T-helper 1 cell treated with Interleukin-12 subunit alpha and Interleukin-12 subunit beta and Interleukin-4 antibody, amounts not matched to agents 30 μg/mL and 1 μg/mL, for 36 hours (primary cell): ENCODE measurements at regions not wholly inside any gene's neighbourhood (a gene's known extent, or its start where the extent isn't known, plus 50 kb on each side); places are given as distances from the start of the nearest gene placed in this dataset.

Experiments used
- H3K27ac Mint-ChIP-seq: one replicate; pipeline ENCODE4 v1.8.0; 2021; ENCODE audit warnings: mild to moderate bottlenecking, mixed read lengths
- H3K27me3 Mint-ChIP-seq: one replicate; pipeline ENCODE4 v1.8.0; 2021; ENCODE audit warnings: low read depth, mixed read lengths
- H3K36me3 Mint-ChIP-seq: one replicate; pipeline ENCODE4 v1.8.0; 2021; ENCODE audit warnings: low read depth, mixed read lengths
- H3K4me1 Mint-ChIP-seq: one replicate; pipeline ENCODE4 v1.8.0; 2021; ENCODE audit warnings: low read depth, mixed read lengths
- H3K4me3 Mint-ChIP-seq: one replicate; pipeline ENCODE4 v1.8.0; 2021; ENCODE audit warnings: mild to moderate bottlenecking, moderate library complexity, mixed read lengths
- H3K9me3 Mint-ChIP-seq: one replicate; pipeline ENCODE4 v1.8.0; 2021; ENCODE audit warnings: mixed read lengths

- Mint-ChIP-seq H3K4me3 (no peak overlapping the region), H3K4me1 (no peaks in the 10 kb centered on the region), H3K36me3 (no peaks in the 10 kb centered on the region), H3K27me3 (no peaks in the 10 kb centered on the region), H3K27ac (no peak overlapping the region), H3K9me3 (no peaks in the 10 kb centered on the region)
Observed at GRCh38 chrX:10040961-10041360, 73.8 kb downstream of the CLDN34 start.

- H3K9me3 Mint-ChIP-seq: no peaks in the 10 kb centered on the region
- H3K4me1 Mint-ChIP-seq: no peaks in the 10 kb centered on the region
- no peak overlapping the region for H3K27ac Mint-ChIP-seq
- H3K36me3 Mint-ChIP-seq: no peaks in the 10 kb centered on the region
- H3K27me3 Mint-ChIP-seq: no peaks in the 10 kb centered on the region
- no peak overlapping the region for H3K4me3 Mint-ChIP-seq
Observed at GRCh38 chrX:10041383-10041782, 74.2 kb downstream of the CLDN34 start.

- Mint-ChIP-seq H3K9me3 (no peaks in the 10 kb centered on the region), H3K4me3 (no peak overlapping the region), H3K27me3 (no peaks in the 10 kb centered on the region), H3K27ac (no peak overlapping the region), H3K36me3 (no peaks in the 10 kb centered on the region), H3K4me1 (no peaks in the 10 kb centered on the region)
Observed at GRCh38 chrX:10042055-10042454, 74.9 kb downstream of the CLDN34 start.

GRCh38 chrX:10043386-10043785 is 76.2 kb downstream of the CLDN34 start:
- Mint-ChIP-seq H3K27me3 (no peaks in the 10 kb centered on the region), H3K27ac (no peak overlapping the region)

GRCh38 chrX:10044021-10044420 is 76.9 kb downstream of the CLDN34 start:
- no peaks in the 10 kb centered on the region for H3K36me3 Mint-ChIP-seq
- H3K27me3 Mint-ChIP-seq: no peaks in the 10 kb centered on the region
- H3K4me1 Mint-ChIP-seq: no peaks in the 10 kb centered on the region
- H3K4me3 Mint-ChIP-seq: no peak overlapping the region
- H3K9me3 Mint-ChIP-seq: no peaks in the 10 kb centered on the region
- no peak overlapping the region for H3K27ac Mint-ChIP-seq

More at GRCh38 chrX:10043386-10043785, 76.2 kb downstream of the CLDN34 start:
- Mint-ChIP-seq H3K36me3 (no peaks in the 10 kb centered on the region), H3K4me3 (no peak overlapping the region), H3K9me3 (no peaks in the 10 kb centered on the region), H3K4me1 (no peaks in the 10 kb centered on the region)

GRCh38 chrX:10045327-10046000 is 78.3 kb downstream of the CLDN34 start:
- Mint-ChIP-seq H3K9me3 (no peaks in the 10 kb centered on the region), H3K36me3 (peaks cover 3% of the 10 kb centered on the region), H3K27me3 (no peaks in the 10 kb centered on the region), H3K4me1 (peaks cover 4% of the 10 kb centered on the region), H3K27ac (no peak overlapping the region), H3K4me3 (no peak overlapping the region)

- Mint-ChIP-seq H3K9me3 (no peaks in the 10 kb centered on the region), H3K36me3 (peaks cover 3% of the 10 kb centered on the region), H3K4me3 (no peak overlapping the region), H3K27ac (no peak overlapping the region), H3K27me3 (no peaks in the 10 kb centered on the region), H3K4me1 (peaks cover 9% of the 10 kb centered on the region)
Observed at GRCh38 chrX:10047133-10047532, 80.0 kb downstream of the CLDN34 start.

- Mint-ChIP-seq H3K9me3 (no peaks in the 10 kb centered on the region), H3K4me1 (peaks cover 12% of the 10 kb centered on the region), H3K4me3 (no peak overlapping the region), H3K36me3 (peaks cover 3% of the 10 kb centered on the region), H3K27me3 (no peaks in the 10 kb centered on the region), H3K27ac (no peak overlapping the region)
Observed at GRCh38 chrX:10047631-10048030, 80.5 kb downstream of the CLDN34 start.

GRCh38 chrX:10048076-10048475 is 80.9 kb downstream of the CLDN34 start:
- no peaks in the 10 kb centered on the region for H3K9me3 Mint-ChIP-seq
- H3K4me1 Mint-ChIP-seq: peaks cover 16% of the 10 kb centered on the region
- H3K27me3 Mint-ChIP-seq: no peaks in the 10 kb centered on the region
- H3K36me3 Mint-ChIP-seq: peaks cover 6% of the 10 kb centered on the region
- H3K27ac Mint-ChIP-seq: no peak overlapping the region
- no peak overlapping the region for H3K4me3 Mint-ChIP-seq

GRCh38 chrX:10048707-10049106 is 81.5 kb downstream of the CLDN34 start:
- Mint-ChIP-seq H3K4me1 (peaks cover 16% of the 10 kb centered on the region), H3K27ac (no peak overlapping the region), H3K27me3 (no peaks in the 10 kb centered on the region), H3K36me3 (peaks cover 6% of the 10 kb centered on the region), H3K4me3 (no peak overlapping the region), H3K9me3 (no peaks in the 10 kb centered on the region)

GRCh38 chrX:10049236-10049635 is 82.1 kb downstream of the CLDN34 start:
- Mint-ChIP-seq H3K4me1 (peaks cover 16% of the 10 kb centered on the region), H3K27ac (no peak overlapping the region), H3K4me3 (no peak overlapping the region), H3K9me3 (no peaks in the 10 kb centered on the region), H3K36me3 (peaks cover 6% of the 10 kb centered on the region), H3K27me3 (no peaks in the 10 kb centered on the region)

GRCh38 chrX:10050481-10050880 is 83.3 kb downstream of the CLDN34 start:
- peaks cover 16% of the 10 kb centered on the region for H3K4me1 Mint-ChIP-seq
- H3K27me3 Mint-ChIP-seq: no peaks in the 10 kb centered on the region
- H3K9me3 Mint-ChIP-seq: no peaks in the 10 kb centered on the region

GRCh38 chrX:10051866-10052480 is 84.8 kb downstream of the CLDN34 start:
- H3K36me3 Mint-ChIP-seq: peaks cover 6% of the 10 kb centered on the region
- no peak overlapping the region for H3K4me3 Mint-ChIP-seq
- no peaks in the 10 kb centered on the region for H3K9me3 Mint-ChIP-seq
- peaks cover 16% of the 10 kb centered on the region for H3K4me1 Mint-ChIP-seq
- no peaks in the 10 kb centered on the region for H3K27me3 Mint-ChIP-seq
- H3K27ac Mint-ChIP-seq: no peak overlapping the region

More at GRCh38 chrX:10050481-10050880, 83.3 kb downstream of the CLDN34 start:
- Mint-ChIP-seq H3K27ac (no peak overlapping the region), H3K4me3 (no peak overlapping the region), H3K36me3 (peaks cover 6% of the 10 kb centered on the region)

- H3K9me3 Mint-ChIP-seq: no peaks in the 10 kb centered on the region
- no peaks in the 10 kb centered on the region for H3K27me3 Mint-ChIP-seq
- peaks cover 16% of the 10 kb centered on the region for H3K4me1 Mint-ChIP-seq
- H3K36me3 Mint-ChIP-seq: peaks cover 6% of the 10 kb centered on the region
- H3K27ac Mint-ChIP-seq: no peak overlapping the region
- no peak overlapping the region for H3K4me3 Mint-ChIP-seq
Observed at GRCh38 chrX:10052906-10053625, 85.9 kb downstream of the CLDN34 start.

- no peaks in the 10 kb centered on the region for H3K9me3 Mint-ChIP-seq
- no peaks in the 10 kb centered on the region for H3K27me3 Mint-ChIP-seq
- H3K36me3 Mint-ChIP-seq: peaks cover 6% of the 10 kb centered on the region
- H3K4me3 Mint-ChIP-seq: no peak overlapping the region
- no peak overlapping the region for H3K27ac Mint-ChIP-seq
- H3K4me1 Mint-ChIP-seq: peaks cover 19% of the 10 kb centered on the region
Observed at GRCh38 chrX:10054396-10054795, 87.2 kb downstream of the CLDN34 start.
